ENCODE measurements at regions not wholly inside any gene's neighbourhood (a gene's known extent, or its start where the extent isn't known, plus 50 kb on each side); places are given as distances from the start of the nearest gene placed in this dataset.
"Not testable (repeated sequence)": the region's sequence is repeated elsewhere in the genome, so short reads cannot be mapped to it uniquely, and the experiment has no call there.

DNA sequence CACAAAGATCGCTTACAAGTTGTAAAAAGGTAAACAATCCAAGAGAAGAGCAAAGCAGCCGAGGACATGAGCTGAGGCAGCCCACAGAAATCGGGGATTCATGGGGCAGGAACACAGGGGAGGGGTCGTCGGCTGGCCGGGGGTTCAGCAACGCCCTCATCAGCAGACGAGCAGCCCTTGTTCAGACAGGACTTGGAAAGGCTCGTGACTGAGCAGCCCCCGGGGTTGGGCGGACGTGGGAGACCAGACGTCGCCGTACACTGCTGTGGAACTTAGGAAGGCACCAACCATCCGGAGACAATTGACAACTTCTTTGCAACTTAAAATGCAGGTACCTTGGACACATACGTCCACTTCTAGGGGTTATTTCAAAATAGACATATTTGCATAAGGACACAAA lies 370.5 kb downstream of the BRD1 start:
- no peak overlapping the region for H3K27ac Mint-ChIP-seq

DNA sequence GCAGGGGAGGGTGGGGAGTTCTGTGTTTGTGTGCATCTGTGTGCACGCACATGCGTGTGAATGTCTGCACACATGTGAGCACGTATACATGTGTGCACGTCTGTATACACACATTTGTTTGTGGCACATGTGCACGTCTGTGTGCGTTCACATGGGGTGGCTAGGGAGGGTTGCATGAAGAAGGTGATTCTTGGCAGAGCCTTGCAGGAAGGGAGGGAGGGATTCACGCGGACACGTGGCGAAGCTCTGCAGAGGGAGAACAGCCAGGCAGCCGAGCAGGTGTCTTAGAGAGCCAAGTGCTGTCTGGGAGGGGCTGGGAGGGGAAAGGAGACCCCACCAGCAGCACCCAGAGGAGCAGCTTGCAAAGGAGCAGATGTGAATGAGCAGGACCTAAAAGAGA lies 372.1 kb downstream of the BRD1 start:
- Mint-ChIP-seq H3K4me3 (no peak overlapping the region), H3K4me1 (ENCODE audit: low read depth) (no peaks in the 10 kb centered on the region), H3K36me3 (ENCODE audit: low read depth) (no peaks in the 10 kb centered on the region), H3K9me3 (no peaks in the 10 kb centered on the region), H3K27me3 (peaks cover 6% of the 10 kb centered on the region), H3K27ac (no peak overlapping the region)
- no peak for DNase-seq

More for the DNA sequence above, 370.5 kb downstream of the BRD1 start:
- Mint-ChIP-seq H3K4me1 (ENCODE audit: low read depth) (no peaks in the 10 kb centered on the region), H3K27me3 (no peaks in the 10 kb centered on the region), H3K9me3 (no peaks in the 10 kb centered on the region), H3K36me3 (ENCODE audit: low read depth) (no peaks in the 10 kb centered on the region), H3K4me3 (no peak overlapping the region)
- no peak for DNase-seq

DNA sequence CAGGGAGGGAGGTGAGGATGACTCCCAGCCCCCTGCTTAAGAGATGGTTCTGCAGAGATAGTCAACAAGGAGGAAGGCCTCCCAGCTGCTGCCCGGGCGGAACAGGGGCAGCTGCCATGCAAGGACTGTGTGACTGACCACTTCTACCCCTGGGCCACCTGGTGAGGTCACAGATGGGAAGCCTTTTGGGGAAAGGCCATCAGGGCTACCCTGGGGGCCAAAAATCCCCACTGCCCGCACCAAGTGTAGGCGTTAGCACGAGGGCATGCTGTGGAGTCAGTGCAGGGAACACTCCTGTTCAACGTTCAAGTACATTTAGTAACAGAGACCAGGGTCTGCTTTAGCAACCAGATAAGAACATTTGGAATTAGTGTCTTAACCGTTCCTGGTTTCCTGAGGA lies 372.9 kb downstream of the BRD1 start:
- Mint-ChIP-seq H3K4me3 (no peak overlapping the region), H3K27ac (no peak overlapping the region), H3K36me3 (ENCODE audit: low read depth) (no peaks in the 10 kb centered on the region), H3K9me3 (no peaks in the 10 kb centered on the region), H3K27me3 (peaks cover 15% of the 10 kb centered on the region), H3K4me1 (ENCODE audit: low read depth) (no peaks in the 10 kb centered on the region)
- no peak for DNase-seq

DNA sequence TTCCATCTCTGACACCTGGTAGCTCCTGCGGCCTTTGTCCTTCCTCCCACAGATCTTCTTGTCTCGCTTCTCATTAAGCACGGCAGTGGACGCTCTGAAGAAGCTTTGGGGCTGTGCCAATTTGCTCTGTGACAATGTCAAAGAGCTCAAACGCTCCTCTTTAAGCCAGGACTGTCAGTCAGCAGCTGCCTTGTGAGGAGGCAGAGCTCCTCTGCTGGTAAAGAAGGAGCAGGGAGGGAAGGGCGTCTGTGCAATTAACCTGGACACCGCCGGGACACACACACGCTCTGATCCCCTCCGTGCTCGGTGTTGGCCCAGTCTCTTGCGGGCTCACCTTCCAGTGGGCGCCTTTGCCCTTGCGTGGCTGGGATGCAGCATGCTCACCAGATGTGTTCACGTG lies 373.9 kb downstream of the BRD1 start:
- no peak overlapping the region for H3K27ac Mint-ChIP-seq
- no peak for DNase-seq
- H3K27me3 Mint-ChIP-seq, result peaks cover 24% of the 10 kb centered on the region
- H3K36me3 Mint-ChIP-seq (ENCODE audit: low read depth), result no peaks in the 10 kb centered on the region
- no peaks in the 10 kb centered on the region for H3K9me3 Mint-ChIP-seq
- no peaks in the 10 kb centered on the region for H3K4me1 Mint-ChIP-seq (ENCODE audit: low read depth)
- H3K4me3 Mint-ChIP-seq, result no peak overlapping the region

DNA sequence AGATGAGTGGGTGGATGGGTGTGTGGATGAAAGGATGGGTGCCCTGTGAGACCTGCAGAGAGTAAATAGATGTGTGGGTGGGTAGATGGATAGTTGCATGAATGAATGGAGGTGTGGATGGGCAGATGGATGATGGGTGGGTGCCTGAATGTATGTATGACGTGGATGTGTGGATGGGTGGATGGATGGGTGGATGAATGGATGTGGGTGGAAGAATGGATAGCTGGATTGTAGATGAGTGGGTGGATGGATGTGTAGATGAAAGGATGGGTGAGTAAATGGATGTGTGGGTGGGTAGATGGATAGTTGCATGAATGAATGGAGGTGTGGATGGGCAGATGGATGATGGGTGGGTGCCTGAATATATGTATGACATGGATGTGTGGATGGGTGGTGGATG lies 374.7 kb downstream of the BRD1 start:
- H3K27me3 Mint-ChIP-seq, result peaks cover 28% of the 10 kb centered on the region

DNA sequence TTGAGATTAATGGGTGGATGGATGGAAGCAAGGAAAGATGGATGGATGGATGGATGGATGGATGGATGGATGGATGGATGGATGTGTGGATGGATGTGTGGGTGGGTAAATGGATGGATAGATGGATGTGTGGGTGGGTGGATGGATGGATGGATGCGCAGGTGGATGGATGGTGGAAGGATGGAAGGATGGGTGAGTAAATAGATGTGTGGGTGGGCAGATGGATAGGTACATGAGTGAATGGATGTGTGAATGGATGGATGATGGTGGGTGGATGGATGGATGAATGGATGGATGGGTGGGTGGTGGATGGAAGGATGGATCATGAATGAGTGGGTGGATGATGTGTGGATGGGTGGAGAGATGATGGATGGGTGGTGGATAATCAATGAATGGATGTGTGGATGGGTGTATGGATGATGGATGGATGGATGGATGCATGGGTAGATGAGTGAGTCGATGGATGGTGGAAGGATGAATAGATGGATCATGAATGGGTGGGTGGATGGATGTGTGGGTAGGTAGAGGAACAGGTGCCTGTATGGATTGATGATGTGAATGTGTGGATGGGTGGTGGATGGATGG lies 375.2 kb downstream of the BRD1 start:
- no peak overlapping the region for H3K4me3 Mint-ChIP-seq
- H3K36me3 Mint-ChIP-seq (ENCODE audit: low read depth), result no peaks in the 10 kb centered on the region
- no peaks in the 10 kb centered on the region for H3K9me3 Mint-ChIP-seq
- H3K27ac Mint-ChIP-seq, result no peak overlapping the region
- H3K4me1 Mint-ChIP-seq (ENCODE audit: low read depth), result no peaks in the 10 kb centered on the region
- no peak for DNase-seq
- peaks cover 31% of the 10 kb centered on the region for H3K27me3 Mint-ChIP-seq

More for the DNA sequence above, 374.7 kb downstream of the BRD1 start:
- not testable (repeated sequence) for DNase-seq; H3K36me3 Mint-ChIP-seq (ENCODE audit: low read depth); H3K4me3 Mint-ChIP-seq; H3K9me3 Mint-ChIP-seq; H3K4me1 Mint-ChIP-seq (ENCODE audit: low read depth); H3K27ac Mint-ChIP-seq

DNA sequence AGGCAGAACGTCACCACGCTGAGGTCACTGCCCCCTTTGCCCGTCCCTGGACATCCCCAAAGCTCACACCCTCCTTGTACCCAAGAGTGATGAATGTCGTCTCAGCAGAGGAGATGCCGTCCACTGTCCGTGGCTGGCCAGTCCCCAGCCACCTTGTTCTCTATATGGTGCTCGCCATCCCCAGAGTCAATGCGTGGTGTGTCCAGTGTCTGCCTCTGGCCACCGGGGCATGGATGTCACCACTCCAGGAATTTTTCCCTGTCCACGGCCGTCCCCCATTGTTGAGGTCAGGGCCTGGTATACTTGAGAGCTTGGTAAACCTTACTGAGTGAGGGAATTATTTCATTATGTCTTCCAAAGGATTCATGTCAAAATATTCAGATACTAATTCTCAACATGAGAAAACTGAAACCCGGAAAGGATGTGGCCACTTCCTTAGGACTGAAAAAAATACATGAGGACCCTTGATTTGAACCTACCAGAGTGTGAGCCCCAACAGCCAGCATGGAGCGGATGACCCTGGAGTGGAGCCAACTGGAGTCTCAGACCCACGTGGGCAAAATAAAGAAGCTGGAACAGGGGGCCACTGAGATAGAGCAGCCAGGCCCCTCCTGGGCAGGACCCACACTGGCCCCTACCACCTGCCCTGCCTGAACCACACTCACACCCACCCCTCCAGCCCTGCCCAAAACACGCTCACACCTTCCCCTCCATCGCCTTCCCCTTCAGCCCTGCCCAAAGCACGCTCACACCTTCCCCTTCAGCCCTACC lies 376.4 kb downstream of the BRD1 start:
- no peak overlapping the region for H3K27ac Mint-ChIP-seq
- peaks cover 32% of the 10 kb centered on the region for H3K27me3 Mint-ChIP-seq
- H3K4me3 Mint-ChIP-seq, result no peak overlapping the region
- no peak for DNase-seq
- no peaks in the 10 kb centered on the region for H3K9me3 Mint-ChIP-seq
- H3K4me1 Mint-ChIP-seq (ENCODE audit: low read depth), result peaks cover 8% of the 10 kb centered on the region
- no peaks in the 10 kb centered on the region for H3K36me3 Mint-ChIP-seq (ENCODE audit: low read depth)

DNA sequence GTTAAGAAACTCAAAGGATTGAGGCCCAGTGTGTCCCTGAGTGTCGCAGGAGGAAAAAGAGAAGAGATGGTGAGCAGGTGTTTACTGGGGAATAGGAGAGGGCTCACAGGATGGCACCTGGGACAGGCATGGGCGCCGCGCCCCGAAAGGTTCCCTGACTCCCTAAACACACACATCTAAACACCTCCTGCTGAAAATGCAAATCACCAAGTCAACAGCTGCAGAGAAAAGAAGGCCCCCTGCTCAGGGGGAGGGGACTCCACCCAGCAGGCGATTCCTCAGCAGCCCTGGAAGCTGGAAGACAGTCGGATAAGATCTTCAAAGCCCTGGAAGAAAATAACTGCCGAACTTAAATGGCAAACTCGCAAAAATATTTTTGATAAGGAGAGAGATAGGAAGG lies 377.2 kb downstream of the BRD1 start:
- H3K27ac Mint-ChIP-seq, result no peak overlapping the region
- H3K9me3 Mint-ChIP-seq, result no peaks in the 10 kb centered on the region
- no peak for DNase-seq
- no peak overlapping the region for H3K4me3 Mint-ChIP-seq
- peaks cover 36% of the 10 kb centered on the region for H3K27me3 Mint-ChIP-seq
- no peaks in the 10 kb centered on the region for H3K36me3 Mint-ChIP-seq (ENCODE audit: low read depth)
- peaks cover 13% of the 10 kb centered on the region for H3K4me1 Mint-ChIP-seq (ENCODE audit: low read depth)

DNA sequence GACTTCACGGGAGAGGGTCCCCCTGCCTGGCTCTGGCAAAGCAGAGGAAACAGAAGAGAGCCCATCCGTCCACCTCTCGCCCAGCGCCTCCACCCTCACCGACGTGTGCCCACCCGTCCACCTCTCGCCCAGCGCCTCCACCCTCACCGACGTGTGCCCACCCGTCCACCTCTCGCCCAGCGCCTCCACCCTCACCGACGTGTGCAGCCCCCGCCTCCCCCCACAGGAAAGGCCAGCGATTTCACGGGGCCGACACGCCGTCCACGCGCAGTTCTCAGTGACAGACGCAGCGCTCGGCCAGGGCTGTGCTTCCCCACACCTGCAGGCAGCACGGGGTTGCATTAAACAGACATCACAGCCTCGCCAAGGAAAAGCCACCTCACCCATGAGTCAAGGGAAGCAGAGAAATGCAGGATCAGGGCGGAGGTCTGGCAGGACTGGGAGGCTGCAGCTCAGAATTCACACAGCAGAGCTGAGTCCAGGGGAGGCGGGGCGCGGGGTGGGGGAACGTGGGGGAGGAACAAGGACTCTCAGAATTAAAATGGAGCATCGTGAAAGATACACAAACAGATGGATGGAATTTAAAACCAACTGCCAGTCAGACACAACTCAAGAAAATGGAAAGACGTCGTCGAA lies 377.7 kb downstream of the BRD1 start:
- no peaks in the 10 kb centered on the region for H3K9me3 Mint-ChIP-seq
- H3K27ac Mint-ChIP-seq, result no peak overlapping the region
- no peaks in the 10 kb centered on the region for H3K36me3 Mint-ChIP-seq (ENCODE audit: low read depth)
- DNase-seq, result no peak
- H3K27me3 Mint-ChIP-seq, result peaks cover 36% of the 10 kb centered on the region
- no peak overlapping the region for H3K4me3 Mint-ChIP-seq
- peaks cover 15% of the 10 kb centered on the region for H3K4me1 Mint-ChIP-seq (ENCODE audit: low read depth)

DNA sequence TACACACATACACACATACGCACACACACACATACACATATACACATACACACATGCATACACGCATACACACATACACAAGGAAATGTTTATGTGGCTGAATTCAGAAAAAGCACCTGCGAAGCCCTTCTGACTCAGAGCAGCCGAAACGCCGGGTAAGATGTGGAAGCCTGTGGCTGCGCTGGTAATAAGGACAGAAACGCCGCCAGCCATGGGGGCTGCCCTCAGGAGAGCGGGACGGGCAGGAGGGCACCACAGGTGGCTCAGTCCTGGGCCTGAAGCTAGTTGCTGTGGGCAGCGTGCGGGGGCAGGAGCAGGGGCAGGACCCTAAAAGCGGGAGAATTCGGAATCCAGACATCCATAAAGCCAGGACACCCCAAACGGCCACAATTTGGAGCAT lies 378.3 kb downstream of the BRD1 start:
- Mint-ChIP-seq H3K27me3 (peaks cover 36% of the 10 kb centered on the region), H3K9me3 (no peaks in the 10 kb centered on the region), H3K36me3 (ENCODE audit: low read depth) (peaks cover 2% of the 10 kb centered on the region), H3K27ac (no peak overlapping the region), H3K4me1 (ENCODE audit: low read depth) (peaks cover 19% of the 10 kb centered on the region), H3K4me3 (no peak overlapping the region)
- DNase-seq, result no peak

DNA sequence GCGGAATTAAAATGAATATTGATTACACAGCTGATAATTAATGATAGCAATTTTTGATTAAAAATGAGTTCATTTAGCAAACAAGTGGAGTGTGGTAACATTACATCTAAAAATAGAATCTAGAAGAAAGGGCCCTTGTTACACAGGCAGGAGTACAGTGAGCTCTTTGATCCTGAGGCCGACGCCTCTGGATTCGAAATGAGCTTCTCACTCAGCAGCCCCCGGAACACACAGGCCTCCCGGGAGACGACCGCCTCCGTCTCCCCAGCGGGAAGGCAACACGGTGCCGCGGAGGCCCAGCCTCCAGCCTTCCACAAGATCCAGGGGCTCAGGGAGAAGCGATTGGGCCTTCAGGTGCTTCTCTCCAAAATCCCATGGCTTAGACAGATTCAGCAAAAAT lies 379.1 kb downstream of the BRD1 start:
- H3K36me3 Mint-ChIP-seq (ENCODE audit: low read depth), result peaks cover 3% of the 10 kb centered on the region
- no peak overlapping the region for H3K4me3 Mint-ChIP-seq
- H3K27ac Mint-ChIP-seq, result no peak overlapping the region
- DNase-seq, result no peak
- peaks cover 20% of the 10 kb centered on the region for H3K4me1 Mint-ChIP-seq (ENCODE audit: low read depth)
- H3K27me3 Mint-ChIP-seq, result peaks cover 36% of the 10 kb centered on the region
- H3K9me3 Mint-ChIP-seq, result no peaks in the 10 kb centered on the region

DNA sequence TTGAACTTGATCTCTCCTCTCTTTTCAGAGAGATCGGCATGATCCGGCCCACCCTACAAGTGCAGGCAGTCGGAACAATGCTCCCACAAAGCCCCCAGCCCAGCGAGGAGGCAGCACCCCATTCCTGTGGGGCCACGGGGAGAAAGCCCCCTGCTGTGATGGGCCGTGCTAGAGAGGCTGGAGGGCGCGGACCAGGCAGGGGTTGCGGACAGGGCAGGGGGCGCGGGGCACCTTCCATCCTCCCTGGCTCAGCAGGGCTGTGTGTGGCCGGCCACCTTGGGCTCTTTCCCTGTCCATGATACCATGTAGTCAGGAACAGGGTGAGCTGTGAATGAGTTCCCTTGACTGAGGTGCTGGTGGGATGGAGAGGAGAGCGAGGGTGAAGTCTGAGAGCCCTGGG lies 379.8 kb downstream of the BRD1 start:
- Mint-ChIP-seq H3K9me3 (no peaks in the 10 kb centered on the region), H3K27me3 (peaks cover 36% of the 10 kb centered on the region), H3K4me3 (no peak overlapping the region), H3K4me1 (ENCODE audit: low read depth) (peaks cover 20% of the 10 kb centered on the region), H3K27ac (no peak overlapping the region), H3K36me3 (ENCODE audit: low read depth) (peaks cover 3% of the 10 kb centered on the region)
- DNase-seq, result no peak

DNA sequence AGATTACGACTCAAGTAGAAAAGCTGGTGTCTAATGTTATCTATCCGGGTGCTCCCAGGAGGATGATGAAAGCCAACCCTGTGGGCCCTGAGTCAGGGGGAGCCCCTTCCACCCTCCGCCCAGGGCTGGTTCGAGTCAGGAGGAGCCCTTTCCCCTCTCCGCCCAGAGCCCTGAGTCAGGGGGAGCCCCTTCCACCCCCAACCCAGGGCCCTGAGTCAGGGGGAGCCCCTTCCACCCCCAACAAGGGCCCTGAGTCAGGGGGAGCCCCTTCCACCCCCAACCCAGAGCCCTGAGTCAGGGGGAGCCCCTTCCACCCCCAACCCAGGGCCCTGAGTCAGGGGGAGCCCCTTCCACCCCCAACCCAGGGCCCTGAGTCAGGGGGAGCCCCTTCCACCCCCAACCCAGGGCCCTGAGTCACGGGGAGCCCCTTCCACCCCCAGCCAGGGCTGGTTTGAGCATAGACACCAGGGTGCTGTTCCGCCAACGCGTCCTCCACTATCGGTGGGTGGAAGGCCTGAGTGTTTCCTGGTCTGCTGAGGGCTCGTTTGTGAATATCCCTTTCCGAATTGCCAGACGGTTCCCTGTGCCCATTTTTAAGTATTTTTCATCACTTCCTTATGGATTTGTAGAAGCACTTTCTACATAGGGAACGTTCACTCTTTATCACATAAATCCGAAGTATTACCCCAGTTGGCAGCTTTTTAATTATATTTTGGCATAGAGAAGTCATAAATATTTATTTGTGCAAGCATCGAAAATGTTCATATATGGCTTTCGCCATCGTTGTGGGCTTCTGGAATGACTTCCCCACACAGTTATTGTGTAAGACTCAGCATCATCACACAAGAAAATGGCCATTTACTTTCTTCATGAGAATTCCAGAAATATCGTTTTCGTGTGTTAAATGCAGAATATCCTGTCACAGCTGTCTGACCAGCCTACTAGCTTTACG lies 380.6 kb downstream of the BRD1 start:
- Mint-ChIP-seq H3K4me1 (ENCODE audit: low read depth) (peaks cover 20% of the 10 kb centered on the region), H3K36me3 (ENCODE audit: low read depth) (peaks cover 3% of the 10 kb centered on the region), H3K4me3 (no peak overlapping the region), H3K27ac (no peak overlapping the region), H3K27me3 (peaks cover 36% of the 10 kb centered on the region), H3K9me3 (no peaks in the 10 kb centered on the region)
- peak; percentile 38 for DNase-seq

DNA sequence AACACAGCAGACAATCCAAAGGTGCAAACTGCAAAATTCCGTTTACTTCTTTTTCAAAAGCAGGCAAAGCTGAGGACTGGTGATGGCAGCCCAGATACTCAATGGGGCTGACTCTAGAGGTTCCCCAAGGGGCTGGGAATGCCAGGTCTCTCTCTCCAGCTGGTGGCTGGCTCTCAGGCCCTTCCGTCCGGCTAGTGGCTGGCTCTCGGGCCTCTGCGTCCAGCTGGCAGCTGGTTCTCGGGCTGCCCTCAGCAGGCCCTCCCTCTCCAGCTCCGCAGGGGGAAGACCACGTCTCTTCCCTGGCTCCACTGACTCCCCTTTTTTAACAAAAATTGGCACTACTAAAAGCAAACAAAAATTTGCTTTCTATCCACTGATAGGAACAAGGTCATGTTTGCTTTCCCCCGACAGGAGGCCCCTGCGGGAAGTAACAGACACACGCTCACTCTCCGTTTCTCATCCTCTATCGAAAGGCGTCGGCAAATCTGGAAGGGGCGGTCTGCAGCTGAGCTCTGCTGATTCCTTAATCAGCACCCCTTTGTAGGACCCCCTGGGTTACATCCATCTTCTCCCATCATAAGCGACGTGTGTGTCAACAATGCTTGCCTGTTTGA lies 381.4 kb downstream of the BRD1 start:
- Mint-ChIP-seq H3K27ac (no peak overlapping the region), H3K4me3 (no peak overlapping the region), H3K27me3 (peaks cover 36% of the 10 kb centered on the region), H3K9me3 (no peaks in the 10 kb centered on the region), H3K4me1 (ENCODE audit: low read depth) (peaks cover 20% of the 10 kb centered on the region), H3K36me3 (ENCODE audit: low read depth) (peaks cover 3% of the 10 kb centered on the region)
- no peak for DNase-seq

Data from activated T-cell treated with anti-CD3 and anti-CD28 coated beads, Interleukin-2, amount 50 U/mL, for 24 hours (primary cell).